ENCODE measurements at regions not wholly inside any gene's neighbourhood (a gene's known extent, or its start where the extent isn't known, plus 50 kb on each side); places are given as distances from the start of the nearest gene placed in this dataset.
A peak's percentile ranks its signal among the peaks of the same experiment; 100 is the strongest.

DNA sequence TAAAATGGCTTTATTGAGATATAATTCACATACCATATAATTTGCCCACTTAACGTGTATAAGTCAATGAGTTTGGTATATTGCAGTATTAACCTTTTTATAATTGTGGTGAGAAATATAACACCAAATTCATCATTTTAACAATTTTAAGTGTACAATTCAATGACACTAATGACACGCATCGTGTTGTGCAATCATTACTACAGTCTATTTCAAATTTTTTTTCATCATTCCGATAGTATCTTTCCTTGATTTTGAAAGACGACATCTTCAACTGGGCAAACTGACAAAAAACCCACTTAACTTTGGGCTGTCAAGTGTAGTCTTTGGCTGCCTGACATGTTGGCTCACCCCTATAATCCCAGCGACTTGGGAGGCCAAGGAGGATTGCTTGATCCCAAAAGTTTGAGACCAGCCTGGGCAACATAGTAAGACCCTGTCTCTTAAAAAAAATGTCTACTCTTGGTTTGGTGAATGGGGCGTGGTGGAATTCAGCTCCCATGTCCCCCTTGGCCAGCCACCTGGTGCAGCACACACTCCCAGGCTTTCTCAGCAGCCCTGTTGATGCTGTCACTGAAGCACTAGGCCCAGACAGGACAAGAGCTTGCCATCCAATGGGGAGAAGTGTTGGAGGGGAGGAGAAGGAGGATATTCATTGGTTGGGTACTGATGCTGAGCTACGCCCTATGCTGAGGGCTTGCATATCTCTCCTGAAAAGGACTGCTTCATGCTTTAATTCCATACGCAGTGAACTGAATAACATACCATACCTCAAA is 150.5 kb downstream of the CD83 start:
- POLR2A ChIA-PET = no interaction called here
- CTCF ChIA-PET = no interaction called here
- peaks cover 11 to 48% (median 32%) of the 10 kb centered on the region in 7 donors for H3K4me1 Mint-ChIP-seq
- Histone ChIP-seq H3K27ac (ENCODE audit: low read depth, low read length) (no peak overlapping the region), H3K36me3 (ENCODE audit: control insufficient read depth in 2 of 3, insufficient read depth in 3 of 3, low read length in 3 of 3) (no peaks in the 10 kb centered on the region), H3K4me1 (ENCODE audit: control insufficient read depth in 2 of 2, insufficient read depth in 2 of 2, low read length in 2 of 2) (peaks cover 0 to 32% of the 10 kb centered on the region in 2 donors), H3K9me3 (ENCODE audit: control insufficient read depth in 2 of 3, low read length in 3 of 3) (peaks cover 0 to 7% (median 0%) of the 10 kb centered on the region in 3 experiments), H3K4me3 (ENCODE audit: low read length) (no peak overlapping the region), H3K27me3 (ENCODE audit: control insufficient read depth in 2 of 2, insufficient read depth in 2 of 2, low read length in 2 of 2) (no peaks in the 10 kb centered on the region)
- intact Hi-C loops (cut with micrococcal nuclease) = no loop called here
- no peak for DNase-seq
- peaks cover 0 to 21% (median 8%) of the 10 kb centered on the region in 11 donors for H3K9me3 Mint-ChIP-seq
- no peaks in the 10 kb centered on the region for H3K27me3 Mint-ChIP-seq
- no peak overlapping the region for H3K27ac Mint-ChIP-seq
- H3K4me3 Mint-ChIP-seq = no peak overlapping the region
- no peak for ATAC-seq
- H3K36me3 Mint-ChIP-seq = peaks cover 0 to 19% (median 2%) of the 10 kb centered on the region in 5 donors

DNA sequence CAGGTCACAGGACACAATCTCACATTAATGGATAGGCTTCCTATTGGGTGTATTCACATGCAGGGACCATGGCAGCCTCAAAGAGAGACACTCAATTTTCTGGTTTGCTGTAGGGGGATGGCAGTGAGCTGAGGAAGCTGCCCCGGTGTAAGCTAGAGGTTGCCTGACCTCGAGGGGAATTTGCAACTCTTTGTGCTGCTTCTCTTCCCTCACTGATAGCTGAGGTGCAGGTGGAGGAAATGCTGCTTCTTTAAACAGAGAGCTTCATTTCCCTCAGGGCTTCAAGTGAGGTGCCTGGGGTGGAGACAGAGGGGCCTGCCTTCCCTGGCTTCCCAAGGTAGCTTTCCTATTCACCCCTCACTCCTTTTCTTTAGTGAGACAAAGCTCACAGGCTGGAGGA is 151.9 kb downstream of the CD83 start:
- Mint-ChIP-seq H3K27ac (peak overlapping the region in 5 of 9 donors; percentile 21 to 68 (median 46)), H3K4me3 (peak overlapping the region in 1 of 10 donors; percentile 4), H3K9me3 (peaks cover 0 to 15% (median 3%) of the 10 kb centered on the region in 11 donors), H3K4me1 (peaks cover 11 to 52% (median 40%) of the 10 kb centered on the region in 7 donors), H3K36me3 (peaks cover 0 to 12% (median under 1%) of the 10 kb centered on the region in 5 donors), H3K27me3 (no peaks in the 10 kb centered on the region)
- H3K4me1 ChIP-seq (ENCODE audit: control insufficient read depth in 2 of 2, insufficient read depth in 2 of 2, low read length in 2 of 2) = peaks cover 0 to 32% of the 10 kb centered on the region in 2 donors
- intact Hi-C loops (cut with micrococcal nuclease) = loop anchor here in 1 of 2 donors (1.0 kb wide), 1 partner anchor 8 kb away; no protein-coding TSS in a partner anchor
- no peak overlapping the region for H3K27ac ChIP-seq (ENCODE audit: low read depth, low read length)
- ATAC-seq = no peak
- no peak for DNase-seq
- no peaks in the 10 kb centered on the region for H3K9me3 ChIP-seq (ENCODE audit: control insufficient read depth in 2 of 3, low read length in 3 of 3)
- no peak overlapping the region for H3K4me3 ChIP-seq (ENCODE audit: low read length)
- H3K36me3 ChIP-seq (ENCODE audit: control insufficient read depth in 2 of 3, insufficient read depth in 3 of 3, low read length in 3 of 3) = no peaks in the 10 kb centered on the region
- no peaks in the 10 kb centered on the region for H3K27me3 ChIP-seq (ENCODE audit: control insufficient read depth in 2 of 2, insufficient read depth in 2 of 2, low read length in 2 of 2)
- POLR2A ChIA-PET = interaction anchor here (0.6 to 1.2 kb wide), 3 partner anchors 9 to 154 kb away, joined by 3 to 11 read pairs (median 4); no protein-coding TSS in a partner anchor
- CTCF ChIA-PET = interaction anchor here (0.9 kb wide), 1 partner anchor 9 kb away, joined by 5 read pairs; no protein-coding TSS in a partner anchor

DNA sequence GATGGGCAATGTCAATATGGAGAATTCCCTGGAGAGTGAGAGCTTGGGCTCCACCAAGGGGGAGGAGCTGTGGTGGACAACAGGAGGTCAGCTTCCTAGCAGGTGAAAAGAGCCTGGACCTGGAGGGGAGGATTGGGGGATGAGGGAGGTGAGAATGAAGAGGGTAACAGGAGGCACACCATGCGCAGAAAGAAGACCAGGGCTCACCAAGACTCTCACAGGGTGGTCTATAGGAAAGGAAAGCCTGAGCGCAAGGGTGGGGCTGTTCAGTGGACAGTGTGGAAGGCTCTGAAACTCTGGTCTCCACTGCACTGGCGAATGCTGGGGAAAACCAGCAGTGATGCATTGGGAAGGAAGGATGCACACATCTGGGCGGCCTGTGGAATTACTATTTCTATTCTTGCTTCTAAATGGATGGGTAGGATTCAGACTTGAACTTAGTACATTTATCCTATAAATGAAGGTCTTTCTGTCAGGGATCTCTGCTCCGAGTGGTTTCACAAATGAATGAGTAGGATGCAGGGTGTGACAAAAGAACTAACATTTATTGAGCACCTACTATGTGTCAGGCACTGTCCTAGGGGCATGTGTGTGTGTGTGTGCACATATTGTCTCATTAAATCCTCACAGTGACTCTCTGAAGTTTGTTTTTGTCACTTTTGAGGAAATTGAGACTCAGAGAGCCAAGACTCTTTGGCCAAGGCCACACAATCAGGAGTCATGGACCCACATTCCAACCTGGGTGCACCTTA is 152.7 kb downstream of the CD83 start:
- ChIA-PET CTCF (no interaction called here), POLR2A (interaction anchor here (0.6 to 1.2 kb wide), 3 partner anchors 8 to 410 kb away, joined by 4 to 11 read pairs (median 4); no protein-coding TSS in a partner anchor)
- no peak overlapping the region for H3K27ac ChIP-seq (ENCODE audit: low read depth, low read length)
- ATAC-seq = no peak
- DNase-seq = no peak
- no peaks in the 10 kb centered on the region for H3K9me3 ChIP-seq (ENCODE audit: control insufficient read depth in 2 of 3, low read length in 3 of 3)
- Mint-ChIP-seq H3K36me3 (peaks cover 0 to 11% (median 0%) of the 10 kb centered on the region in 5 donors), H3K27me3 (no peaks in the 10 kb centered on the region), H3K4me1 (peaks cover 17 to 58% (median 47%) of the 10 kb centered on the region in 7 donors), H3K9me3 (peaks cover 0 to 14% (median 3%) of the 10 kb centered on the region in 11 donors), H3K4me3 (peak overlapping the region in 6 of 10 donors; percentile 19 to 62 (median 48)), H3K27ac (peak overlapping the region in 4 of 9 donors; percentile 38 to 88 (median 57))
- H3K27me3 ChIP-seq (ENCODE audit: control insufficient read depth in 2 of 2, insufficient read depth in 2 of 2, low read length in 2 of 2) = no peaks in the 10 kb centered on the region
- intact Hi-C loops (cut with micrococcal nuclease) = loop anchor here (2.0 to 10.0 kb wide), 5 partner anchors 46 to 1864 kb away; partner anchors contain the start of gene CD83 (in 1 of the 2)
- peaks cover 0 to 36% of the 10 kb centered on the region in 2 donors for H3K4me1 ChIP-seq (ENCODE audit: control insufficient read depth in 2 of 2, insufficient read depth in 2 of 2, low read length in 2 of 2)
- H3K36me3 ChIP-seq (ENCODE audit: control insufficient read depth in 2 of 3, insufficient read depth in 3 of 3, low read length in 3 of 3) = no peaks in the 10 kb centered on the region
- H3K4me3 ChIP-seq (ENCODE audit: low read length) = no peak overlapping the region

DNA sequence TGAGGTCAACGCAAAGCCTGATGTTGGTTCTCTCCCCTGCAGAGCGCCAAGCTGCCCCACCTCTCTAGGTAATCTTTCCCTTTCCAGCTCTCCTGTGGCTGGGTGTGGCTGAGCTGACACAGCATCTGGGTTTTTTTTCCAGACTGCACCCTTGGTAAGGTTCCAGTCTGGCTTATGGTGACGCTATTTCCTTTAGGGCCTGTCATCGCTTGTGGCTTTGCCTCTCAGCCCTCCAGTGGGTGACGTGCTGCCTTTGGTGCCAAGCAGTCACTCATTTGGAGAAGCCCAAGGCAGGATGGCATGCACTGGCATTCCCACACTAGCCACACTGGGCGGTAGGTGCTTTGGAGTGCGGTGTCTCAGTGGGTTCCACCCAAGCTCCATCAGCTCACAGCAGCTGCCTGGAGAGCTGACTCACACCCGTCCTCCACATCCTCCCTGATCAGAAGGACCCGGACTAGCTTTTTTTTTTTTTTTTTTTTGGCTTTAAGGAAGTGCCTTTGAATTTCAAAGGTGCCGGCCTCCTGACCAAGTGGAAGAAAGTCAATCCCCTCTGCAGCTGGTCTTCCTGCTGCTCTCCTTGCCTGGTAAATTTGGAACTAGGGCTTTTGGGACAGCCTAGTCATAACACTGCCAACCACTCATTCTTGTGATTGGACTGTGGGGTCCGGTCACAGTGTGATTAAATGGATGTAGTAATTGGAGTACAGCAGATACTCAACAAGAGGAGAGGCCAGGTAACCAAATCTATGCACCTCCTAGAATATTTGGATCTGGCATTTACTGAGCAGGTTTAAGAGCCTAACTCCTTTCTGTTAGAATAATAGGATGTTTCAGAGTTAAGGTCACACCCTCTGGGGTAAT is 153.6 kb downstream of the CD83 start:
- Mint-ChIP-seq H3K36me3 (peaks cover 0 to 11% (median 0%) of the 10 kb centered on the region in 5 donors), H3K27me3 (no peaks in the 10 kb centered on the region), H3K4me1 (peaks cover 24 to 61% (median 48%) of the 10 kb centered on the region in 7 donors), H3K27ac (peak overlapping the region in 7 of 9 donors; percentile 23 to 88 (median 60)), H3K4me3 (peak overlapping the region in 8 of 10 donors; percentile 16 to 78 (median 56)), H3K9me3 (peaks cover 0 to 14% (median 3%) of the 10 kb centered on the region in 11 donors)
- DNase-seq = peak in 8 of 9 donors; percentile 21 to 64 (median 31)
- ChIA-PET CTCF (no interaction called here), POLR2A (interaction anchor here (0.6 to 1.2 kb wide), 3 partner anchors 8 to 409 kb away, joined by 3 to 4 read pairs (median 4); no protein-coding TSS in a partner anchor)
- H3K36me3 ChIP-seq (ENCODE audit: control insufficient read depth in 2 of 3, insufficient read depth in 3 of 3, low read length in 3 of 3) = no peaks in the 10 kb centered on the region
- peak; percentile 81 for ATAC-seq
- H3K4me1 ChIP-seq (ENCODE audit: control insufficient read depth in 2 of 2, insufficient read depth in 2 of 2, low read length in 2 of 2) = peaks cover 5 to 39% of the 10 kb centered on the region in 2 donors
- no peak overlapping the region for H3K4me3 ChIP-seq (ENCODE audit: low read length)
- no peaks in the 10 kb centered on the region for H3K27me3 ChIP-seq (ENCODE audit: control insufficient read depth in 2 of 2, insufficient read depth in 2 of 2, low read length in 2 of 2)
- intact Hi-C loops (cut with micrococcal nuclease) = loop anchor here (1.0 to 10.0 kb wide), 6 partner anchors 46 to 1864 kb away; partner anchors contain the start of gene CD83 (in 1 of the 2)
- H3K9me3 ChIP-seq (ENCODE audit: control insufficient read depth in 2 of 3, low read length in 3 of 3) = no peaks in the 10 kb centered on the region
- H3K27ac ChIP-seq (ENCODE audit: low read depth, low read length) = no peak overlapping the region

DNA sequence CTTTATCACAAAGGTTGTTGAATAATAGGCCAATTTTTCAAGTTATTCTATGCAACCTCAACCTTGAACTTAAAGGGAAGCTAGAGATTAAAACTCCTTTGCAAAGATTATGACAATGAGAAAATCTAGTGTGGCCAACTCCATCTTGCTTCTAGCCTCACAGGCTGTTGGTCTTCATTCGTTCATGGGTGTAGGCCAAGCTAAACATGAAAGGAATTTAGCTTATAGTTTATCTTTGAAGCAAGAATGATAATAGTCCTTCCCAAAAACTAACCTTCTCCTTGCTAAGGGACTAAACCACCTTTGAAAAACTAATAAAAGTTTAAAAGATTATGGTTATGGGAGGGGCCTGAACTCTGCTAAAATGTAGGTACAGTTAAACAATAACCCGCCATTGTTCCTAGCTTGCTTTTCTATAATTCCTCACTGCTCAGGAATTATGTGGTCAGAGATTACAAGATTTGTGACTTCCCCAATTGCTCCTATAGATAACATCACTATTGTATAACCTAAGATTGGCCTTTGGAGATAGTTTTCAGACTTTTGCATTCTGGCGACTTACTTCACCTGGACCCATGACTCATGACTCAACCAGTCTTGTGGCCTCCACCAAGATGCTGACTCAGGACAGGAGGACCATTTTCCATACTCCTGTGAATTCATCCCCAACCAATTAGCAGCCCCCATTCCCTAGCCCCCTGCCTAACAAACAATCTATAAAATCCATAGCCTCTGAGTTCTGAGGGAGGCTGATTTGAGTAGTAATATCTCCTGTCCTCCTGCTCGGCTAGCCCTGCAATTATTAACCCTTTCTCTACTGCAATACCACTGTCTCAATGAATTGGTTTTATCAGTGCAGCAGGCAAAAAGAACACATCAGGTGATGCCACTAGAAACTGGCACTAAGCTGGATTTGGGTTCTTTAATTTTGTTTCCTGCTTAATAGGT is 154.5 kb downstream of the CD83 start:
- no peaks in the 10 kb centered on the region for H3K27me3 ChIP-seq (ENCODE audit: control insufficient read depth in 2 of 2, insufficient read depth in 2 of 2, low read length in 2 of 2)
- intact Hi-C loops (cut with micrococcal nuclease) = loop anchor here (1.0 to 10.0 kb wide), 6 partner anchors 45 to 1863 kb away; partner anchors contain the start of gene CD83 (in 1 of the 2)
- Mint-ChIP-seq H3K9me3 (peaks cover 0 to 10% (median 3%) of the 10 kb centered on the region in 11 donors), H3K27me3 (no peaks in the 10 kb centered on the region), H3K36me3 (peaks cover 0 to 11% (median 0%) of the 10 kb centered on the region in 5 donors), H3K4me3 (peak overlapping the region in 2 of 10 donors; percentile 44 to 72), H3K4me1 (peaks cover 33 to 70% (median 57%) of the 10 kb centered on the region in 7 donors), H3K27ac (peak overlapping the region in 3 of 9 donors; percentile 60 to 88 (median 66))
- no peaks in the 10 kb centered on the region for H3K9me3 ChIP-seq (ENCODE audit: control insufficient read depth in 2 of 3, low read length in 3 of 3)
- peaks cover 11 to 46% of the 10 kb centered on the region in 2 donors for H3K4me1 ChIP-seq (ENCODE audit: control insufficient read depth in 2 of 2, insufficient read depth in 2 of 2, low read length in 2 of 2)
- ChIA-PET POLR2A (no interaction called here), CTCF (no interaction called here)
- no peak overlapping the region for H3K4me3 ChIP-seq (ENCODE audit: low read length)
- no peak overlapping the region for H3K27ac ChIP-seq (ENCODE audit: low read depth, low read length)
- no peaks in the 10 kb centered on the region for H3K36me3 ChIP-seq (ENCODE audit: control insufficient read depth in 2 of 3, insufficient read depth in 3 of 3, low read length in 3 of 3)
- ATAC-seq (no peak), DNase-seq (no peak)

Measured in naive thymus-derived CD4-positive, alpha-beta T cell (primary cell).